ENCODE measurements at regions not wholly inside any gene's neighbourhood (a gene's known extent, or its start where the extent isn't known, plus 50 kb on each side); places are given as distances from the start of the nearest gene placed in this dataset.

- TF ChIP-seq POLR2A (IDR thresholded peaks at IDR 0.05) (no peak), CTCF (IDR thresholded peaks at IDR 0.05) (no peak)
Measured at GRCh38 chr3:124582621-124583395, 147.4 kb upstream of the UMPS start.

Data from right lobe of liver (tissue), 4 donors.